Nephron (organoid): ENCODE measurements at regions not wholly inside any gene's neighbourhood (a gene's known extent, or its start where the extent isn't known, plus 50 kb on each side); places are given as distances from the start of the nearest gene placed in this dataset.

ENCODE experiments used
- H3K27ac Mint-ChIP-seq, 3 experiments: 2 replicates each; pipeline ENCODE4 v1.8.0; 2020; ENCODE audit warnings: mixed read lengths in 3 of 3, mild to moderate bottlenecking in 2 of 3, moderate library complexity in 1 of 3
- H3K27me3 Mint-ChIP-seq: 2 replicates; pipeline ENCODE4 v1.8.0; 2021; ENCODE audit warnings: low read depth, mild to moderate bottlenecking, moderate library complexity, mixed read lengths
- H3K36me3 Mint-ChIP-seq: 2 replicates; pipeline ENCODE4 v1.8.0; 2020; ENCODE audit warnings: low read depth, mixed read lengths
- H3K4me1 Mint-ChIP-seq: 2 replicates; pipeline ENCODE4 v1.8.0; 2020; ENCODE audit warnings: mixed read lengths
- H3K4me3 Mint-ChIP-seq, 3 experiments: 2 replicates each; pipeline ENCODE4 v1.8.0; 2020; ENCODE audit warnings: mild to moderate bottlenecking in 3 of 3, mixed read lengths in 3 of 3, moderate library complexity in 2 of 3
- H3K9me3 Mint-ChIP-seq: 2 replicates; pipeline ENCODE4 v1.8.0; 2020; ENCODE audit warnings: mixed read lengths
- TF ChIP-seq, protein P1 (sequence below), 3 experiments: fragments of 200-600 bp; sonication (generic); IDR thresholded peaks; one replicate each; pipeline ENCODE4 v1.5.0; 2021; ENCODE audit warnings: antibody characterized with exemption in 3 of 3; ENCODE audit not compliant: unreplicated experiment in 3 of 3

DNA sequence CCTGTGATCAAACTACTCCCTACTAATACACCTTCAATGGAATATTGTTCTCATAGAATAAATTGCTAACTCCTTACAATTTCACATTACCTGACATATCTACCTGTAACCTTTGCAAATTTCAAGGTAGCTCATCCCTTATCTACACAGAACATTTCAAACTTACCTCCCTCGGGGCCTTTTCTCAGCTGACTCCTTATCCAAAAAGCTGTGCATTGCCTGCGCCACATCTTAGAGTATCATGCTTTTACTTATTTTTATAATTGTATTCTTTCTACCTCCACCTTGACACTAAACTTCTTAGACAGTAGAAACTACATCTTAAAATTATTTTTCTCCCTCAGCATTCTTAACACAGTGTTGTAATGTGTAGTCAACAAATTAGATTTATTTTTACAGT, 198.5 kb downstream of the FBXO8 start:
- no peak overlapping the region for H3K27ac Mint-ChIP-seq
- no peaks in the 10 kb centered on the region for H3K9me3 Mint-ChIP-seq
- TF ChIP-seq, protein P1, sequence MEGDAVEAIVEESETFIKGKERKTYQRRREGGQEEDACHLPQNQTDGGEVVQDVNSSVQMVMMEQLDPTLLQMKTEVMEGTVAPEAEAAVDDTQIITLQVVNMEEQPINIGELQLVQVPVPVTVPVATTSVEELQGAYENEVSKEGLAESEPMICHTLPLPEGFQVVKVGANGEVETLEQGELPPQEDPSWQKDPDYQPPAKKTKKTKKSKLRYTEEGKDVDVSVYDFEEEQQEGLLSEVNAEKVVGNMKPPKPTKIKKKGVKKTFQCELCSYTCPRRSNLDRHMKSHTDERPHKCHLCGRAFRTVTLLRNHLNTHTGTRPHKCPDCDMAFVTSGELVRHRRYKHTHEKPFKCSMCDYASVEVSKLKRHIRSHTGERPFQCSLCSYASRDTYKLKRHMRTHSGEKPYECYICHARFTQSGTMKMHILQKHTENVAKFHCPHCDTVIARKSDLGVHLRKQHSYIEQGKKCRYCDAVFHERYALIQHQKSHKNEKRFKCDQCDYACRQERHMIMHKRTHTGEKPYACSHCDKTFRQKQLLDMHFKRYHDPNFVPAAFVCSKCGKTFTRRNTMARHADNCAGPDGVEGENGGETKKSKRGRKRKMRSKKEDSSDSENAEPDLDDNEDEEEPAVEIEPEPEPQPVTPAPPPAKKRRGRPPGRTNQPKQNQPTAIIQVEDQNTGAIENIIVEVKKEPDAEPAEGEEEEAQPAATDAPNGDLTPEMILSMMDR (IDR thresholded peaks at IDR 0.05; ENCODE audit: unreplicated experiment in 3 of 3): no peak
- no peaks in the 10 kb centered on the region for H3K36me3 Mint-ChIP-seq
- H3K27me3 Mint-ChIP-seq: peaks cover 7% of the 10 kb centered on the region
- no peak overlapping the region for H3K4me3 Mint-ChIP-seq
- H3K4me1 Mint-ChIP-seq: peaks cover 6% of the 10 kb centered on the region

DNA sequence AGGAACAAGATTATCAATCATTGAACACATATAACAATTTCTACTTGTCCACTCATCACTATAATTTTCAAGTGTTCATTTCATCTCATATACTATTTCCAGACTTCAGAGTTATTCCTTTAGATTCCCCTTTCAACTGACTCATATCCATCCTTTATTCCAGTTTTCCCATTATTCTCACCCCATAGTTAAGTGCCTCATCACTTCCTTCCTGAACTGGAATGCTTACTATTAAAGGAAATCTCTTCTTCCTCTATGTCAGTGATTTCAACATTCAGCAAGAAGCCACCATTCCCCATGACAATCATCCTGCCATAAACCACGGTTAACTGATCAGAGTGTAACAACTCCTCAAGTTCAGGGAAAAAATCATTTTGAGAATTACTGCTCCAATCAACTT, 198.9 kb downstream of the FBXO8 start:
- peaks cover 6% of the 10 kb centered on the region for H3K4me1 Mint-ChIP-seq
- no peaks in the 10 kb centered on the region for H3K36me3 Mint-ChIP-seq
- H3K9me3 Mint-ChIP-seq: no peaks in the 10 kb centered on the region
- TF ChIP-seq, protein P1 (IDR thresholded peaks at IDR 0.05; ENCODE audit: unreplicated experiment in 3 of 3): no peak
- no peak overlapping the region for H3K27ac Mint-ChIP-seq
- no peak overlapping the region for H3K4me3 Mint-ChIP-seq
- peaks cover 3% of the 10 kb centered on the region for H3K27me3 Mint-ChIP-seq

DNA sequence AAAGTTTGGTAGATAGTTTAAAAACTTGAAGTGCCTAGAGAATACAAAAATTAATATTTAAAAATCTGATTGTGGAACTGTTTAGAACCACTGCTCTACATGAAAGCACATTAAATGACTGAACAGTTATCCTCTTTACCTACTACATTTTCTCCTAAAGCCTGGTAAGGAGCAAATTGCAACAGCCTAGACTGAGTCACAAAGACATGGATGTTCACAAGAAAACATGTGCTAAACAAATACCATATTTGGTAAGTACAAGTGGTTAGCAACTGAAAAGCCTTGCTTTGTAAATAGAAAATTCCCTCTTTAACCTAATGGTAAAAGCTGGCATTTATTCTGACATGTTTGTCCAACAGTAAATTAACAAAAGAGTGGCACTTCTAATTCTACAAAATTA, 203.1 kb downstream of the FBXO8 start:
- Mint-ChIP-seq H3K4me1 (no peaks in the 10 kb centered on the region), H3K4me3 (no peak overlapping the region), H3K27me3 (no peaks in the 10 kb centered on the region), H3K36me3 (no peaks in the 10 kb centered on the region), H3K9me3 (no peaks in the 10 kb centered on the region), H3K27ac (no peak overlapping the region)
- TF ChIP-seq, protein P1 (IDR thresholded peaks at IDR 0.05; ENCODE audit: unreplicated experiment in 3 of 3): no peak

DNA sequence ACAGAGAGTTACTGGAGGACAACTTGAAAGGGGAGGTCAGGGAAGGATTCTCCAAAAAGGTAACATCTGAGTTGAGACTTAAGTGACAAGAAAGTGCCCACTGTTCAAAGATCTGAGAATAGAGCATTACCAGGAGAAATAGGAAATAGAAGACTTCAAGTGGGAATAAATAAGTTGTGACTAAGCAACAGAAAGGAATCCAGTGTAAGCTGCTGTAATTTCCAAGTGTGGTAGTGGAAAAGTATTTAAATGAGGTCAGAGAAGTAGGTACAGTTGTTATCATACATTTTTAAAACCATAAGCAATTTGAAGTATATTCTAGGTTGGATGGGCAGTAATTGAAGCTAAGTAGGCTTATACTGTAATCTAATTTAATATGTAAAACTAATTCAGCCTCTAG, 211.9 kb downstream of the FBXO8 start:
- Mint-ChIP-seq H3K4me1 (peaks cover 10% of the 10 kb centered on the region), H3K4me3 (no peak overlapping the region), H3K9me3 (no peaks in the 10 kb centered on the region), H3K27me3 (no peaks in the 10 kb centered on the region), H3K36me3 (no peaks in the 10 kb centered on the region), H3K27ac (no peak overlapping the region)
- TF ChIP-seq, protein P1 (IDR thresholded peaks at IDR 0.05; ENCODE audit: unreplicated experiment in 3 of 3): no peak

DNA sequence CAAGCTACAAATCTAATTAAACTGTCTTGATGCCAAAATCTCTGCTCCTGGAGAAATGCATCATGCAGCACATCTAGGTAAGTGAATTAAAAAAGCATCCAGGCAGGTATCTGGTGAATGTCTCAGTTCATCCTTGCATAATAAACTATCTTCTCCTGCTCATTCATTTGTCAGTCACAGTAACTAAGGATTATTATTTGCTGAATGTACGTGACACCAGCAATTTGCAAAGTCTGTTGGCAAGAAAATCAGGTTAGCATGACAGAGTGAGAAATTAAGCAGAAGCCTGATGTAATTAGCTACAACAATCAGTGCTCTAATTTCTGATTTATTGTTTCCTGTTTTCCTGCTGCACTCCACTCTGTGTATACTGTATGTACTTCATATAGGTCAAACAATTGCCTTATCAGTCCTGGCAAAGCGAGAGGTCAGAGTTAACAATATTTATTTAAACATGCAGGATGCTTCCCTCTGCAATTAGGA, 213.6 kb downstream of the FBXO8 start:
- Mint-ChIP-seq H3K36me3 (no peaks in the 10 kb centered on the region), H3K4me1 (peaks cover 17% of the 10 kb centered on the region), H3K4me3 (no peak overlapping the region), H3K27me3 (no peaks in the 10 kb centered on the region), H3K27ac (no peak overlapping the region), H3K9me3 (no peaks in the 10 kb centered on the region)
- TF ChIP-seq, protein P1 (IDR thresholded peaks at IDR 0.05; ENCODE audit: unreplicated experiment in 3 of 3): no peak

DNA sequence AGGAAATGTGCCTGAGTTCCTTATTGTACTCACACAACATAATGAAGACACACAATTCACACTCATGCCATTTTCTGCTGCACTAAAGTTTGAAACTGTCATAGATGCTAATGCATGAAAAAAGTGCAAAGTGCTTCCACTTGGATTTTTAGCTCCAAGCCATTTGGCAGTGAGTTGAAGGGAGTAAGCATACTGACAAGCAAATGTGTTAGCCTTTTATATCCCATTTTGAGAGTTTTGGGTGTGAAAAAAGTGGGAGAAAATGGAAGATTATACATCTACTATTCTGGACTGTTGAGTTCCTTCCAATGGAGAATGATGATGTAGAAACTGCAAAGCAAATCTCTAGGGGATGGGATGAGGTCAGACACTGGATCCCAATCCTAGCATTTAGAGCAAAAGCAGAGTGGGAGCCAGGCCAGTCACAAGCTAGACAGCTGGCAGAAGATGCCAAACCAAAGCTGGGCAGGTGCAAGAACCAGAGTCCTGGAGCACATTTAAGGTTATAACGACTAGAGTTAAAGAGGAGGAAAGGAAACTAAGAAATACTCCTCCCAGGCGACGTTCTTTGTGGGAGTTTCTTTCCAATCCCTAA, 216.8 kb downstream of the FBXO8 start:
- Mint-ChIP-seq H3K36me3 (no peaks in the 10 kb centered on the region), H3K27ac (no peak overlapping the region), H3K4me3 (no peak overlapping the region), H3K27me3 (peaks cover 1% of the 10 kb centered on the region), H3K9me3 (no peaks in the 10 kb centered on the region), H3K4me1 (peaks cover 17% of the 10 kb centered on the region)
- TF ChIP-seq, protein P1 (IDR thresholded peaks at IDR 0.05; ENCODE audit: unreplicated experiment in 3 of 3): no peak
